ENCODE measurements at regions not wholly inside any gene's neighbourhood (a gene's known extent, or its start where the extent isn't known, plus 50 kb on each side); places are given as distances from the start of the nearest gene placed in this dataset.
A peak's percentile ranks its signal among the peaks of the same experiment; 100 is the strongest.

DNA sequence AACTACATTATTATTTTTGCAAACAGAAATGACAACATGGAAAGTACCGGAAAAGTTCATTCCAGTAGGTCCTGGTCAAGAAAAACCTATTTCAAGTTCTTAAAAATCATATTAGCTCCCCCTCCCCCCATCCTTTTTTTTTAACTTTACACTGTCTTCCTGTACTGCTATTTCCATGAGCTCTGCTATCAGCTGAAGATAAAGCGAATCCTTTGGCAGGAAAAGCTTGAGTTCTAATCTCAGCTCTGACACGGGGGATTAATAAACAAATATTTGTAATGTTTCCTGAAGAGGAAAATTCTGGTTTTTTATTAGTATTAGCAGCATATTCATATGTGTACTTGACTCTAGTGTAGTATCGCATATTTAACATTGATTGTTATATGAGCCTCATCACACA lies 190.7 kb upstream of the ESRRG start:
- DNase-seq (ENCODE audit: extremely low read depth in 1 of 11, low read depth in 9 of 11, low spot score in 4 of 11): no peak

DNA sequence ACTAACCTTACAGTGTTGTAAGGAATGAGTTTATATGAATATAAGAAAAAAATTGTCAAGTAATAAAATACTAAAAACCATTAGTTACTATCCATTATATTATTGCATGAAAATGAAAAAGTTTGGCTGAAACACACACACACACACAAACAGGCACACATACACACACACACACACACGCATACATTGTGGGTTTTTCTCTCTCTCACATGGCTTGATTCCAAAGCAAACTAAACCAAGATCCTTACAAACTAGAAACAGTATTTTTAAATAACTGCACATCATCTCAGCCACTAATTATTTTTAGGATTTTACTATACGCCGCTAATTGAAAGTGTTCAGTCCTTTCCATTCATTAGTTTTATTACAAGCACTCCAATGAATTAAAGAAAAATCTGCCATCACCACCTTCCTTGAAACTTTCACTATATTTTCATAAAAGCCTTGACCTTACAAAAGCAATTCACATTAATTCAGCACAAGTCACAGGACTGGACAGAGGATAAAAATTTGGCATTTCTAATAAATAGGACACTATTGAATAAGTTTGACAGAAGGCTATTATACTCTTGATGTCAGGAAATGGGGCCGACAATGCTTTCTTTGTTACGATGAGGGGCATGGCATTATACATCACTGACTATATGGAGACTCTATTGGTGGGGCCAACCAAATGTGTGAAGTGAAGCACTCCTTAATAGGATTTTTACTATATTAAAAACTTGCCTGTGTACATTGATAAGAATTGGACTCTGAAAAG lies 187.0 kb upstream of the ESRRG start:
- DNase-seq (ENCODE audit: extremely low read depth in 1 of 11, low read depth in 9 of 11, low spot score in 4 of 11): no peak

GRCh38 chr1:216908126-216908525 lies 184.9 kb upstream of the ESRRG start:
- no peak for DNase-seq (ENCODE audit: extremely low read depth in 1 of 11, low read depth in 9 of 11, low spot score in 4 of 11)

DNA sequence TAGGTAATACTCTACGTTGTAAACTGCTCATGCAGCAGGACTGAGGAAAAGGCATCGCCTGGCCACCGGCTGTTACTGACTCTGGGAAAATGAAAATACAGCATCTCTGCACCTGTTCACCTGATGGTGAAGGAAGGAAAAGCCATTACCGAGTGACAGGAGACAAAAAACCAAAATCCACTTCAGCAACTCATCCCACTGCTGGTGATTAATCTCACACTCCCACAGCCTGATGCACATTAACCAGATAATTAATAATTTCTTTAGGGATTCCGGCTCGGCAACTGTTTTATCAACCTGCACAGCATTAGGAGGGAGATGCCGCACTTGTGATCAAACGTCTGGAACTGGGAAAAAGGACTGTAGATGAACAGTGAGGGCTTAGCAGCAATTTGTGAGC lies 183.9 kb upstream of the ESRRG start:
- no peak for DNase-seq (ENCODE audit: extremely low read depth in 1 of 11, low read depth in 9 of 11, low spot score in 4 of 11)

DNA sequence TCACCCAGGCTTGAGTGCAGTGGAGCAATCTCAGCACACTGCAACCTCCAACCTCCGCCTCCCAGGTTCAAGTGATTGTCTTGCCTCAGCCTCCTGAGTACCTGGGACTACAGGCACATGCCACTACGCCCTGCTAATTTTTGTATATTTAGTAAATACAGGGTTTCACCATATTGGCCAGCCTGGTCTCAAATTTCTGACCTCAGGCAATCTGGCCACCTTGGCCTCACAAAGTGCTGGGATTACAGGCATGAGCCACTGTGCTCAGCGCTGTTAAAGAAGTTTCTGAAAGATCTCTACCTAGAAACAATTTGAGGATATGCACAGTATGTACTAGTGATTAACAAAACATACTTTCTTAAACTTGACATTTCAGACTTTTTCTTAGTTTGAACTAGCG lies 182.6 kb upstream of the ESRRG start:
- DNase-seq (ENCODE audit: extremely low read depth in 1 of 11, low read depth in 9 of 11, low spot score in 4 of 11): no peak

DNA sequence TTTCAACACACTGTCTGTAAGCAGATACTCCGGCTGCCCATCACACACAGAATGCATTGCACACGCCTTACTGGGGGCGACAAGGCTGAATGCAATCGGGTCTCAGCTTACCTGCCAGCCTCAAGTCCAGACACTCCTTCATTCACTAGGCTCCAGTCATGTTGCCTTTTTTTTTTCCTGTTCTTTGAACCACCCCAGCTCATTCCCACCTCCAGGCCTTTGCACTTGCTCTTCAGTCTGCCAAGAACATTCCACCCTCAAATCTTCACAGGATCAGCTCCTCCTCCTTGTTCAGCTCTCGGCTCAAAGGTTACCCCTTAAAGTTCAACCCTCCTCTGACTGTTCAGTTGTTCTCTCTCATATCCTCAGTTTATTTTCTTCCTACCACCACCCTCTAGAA lies 181.9 kb upstream of the ESRRG start:
- no peak for DNase-seq (ENCODE audit: extremely low read depth in 1 of 11, low read depth in 9 of 11, low spot score in 4 of 11)

DNA sequence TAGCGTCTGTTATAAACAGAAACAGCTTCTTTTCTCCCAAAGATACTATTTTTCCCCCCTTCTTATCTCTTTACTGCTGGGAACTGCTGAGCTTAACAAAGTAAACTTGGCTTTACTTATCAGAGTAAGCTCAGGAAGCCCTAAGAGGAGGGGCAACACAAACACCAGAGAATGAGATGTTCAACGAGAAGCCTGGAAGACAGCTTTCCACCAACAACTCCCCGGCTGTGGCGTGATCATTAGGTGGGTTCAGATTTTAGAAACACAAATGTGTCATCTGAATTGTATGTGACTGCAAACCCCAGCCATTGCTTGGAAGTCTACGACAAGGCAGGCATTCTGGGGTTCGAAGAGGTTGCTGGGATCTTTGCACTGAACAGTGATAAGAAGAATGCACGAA lies 181.2 kb upstream of the ESRRG start:
- no peak for DNase-seq (ENCODE audit: extremely low read depth in 1 of 11, low read depth in 9 of 11, low spot score in 4 of 11)

GRCh38 chr1:216903382-216903740 lies 180.1 kb upstream of the ESRRG start:
- no peak for DNase-seq (ENCODE audit: extremely low read depth in 1 of 11, low read depth in 9 of 11, low spot score in 4 of 11)

DNA sequence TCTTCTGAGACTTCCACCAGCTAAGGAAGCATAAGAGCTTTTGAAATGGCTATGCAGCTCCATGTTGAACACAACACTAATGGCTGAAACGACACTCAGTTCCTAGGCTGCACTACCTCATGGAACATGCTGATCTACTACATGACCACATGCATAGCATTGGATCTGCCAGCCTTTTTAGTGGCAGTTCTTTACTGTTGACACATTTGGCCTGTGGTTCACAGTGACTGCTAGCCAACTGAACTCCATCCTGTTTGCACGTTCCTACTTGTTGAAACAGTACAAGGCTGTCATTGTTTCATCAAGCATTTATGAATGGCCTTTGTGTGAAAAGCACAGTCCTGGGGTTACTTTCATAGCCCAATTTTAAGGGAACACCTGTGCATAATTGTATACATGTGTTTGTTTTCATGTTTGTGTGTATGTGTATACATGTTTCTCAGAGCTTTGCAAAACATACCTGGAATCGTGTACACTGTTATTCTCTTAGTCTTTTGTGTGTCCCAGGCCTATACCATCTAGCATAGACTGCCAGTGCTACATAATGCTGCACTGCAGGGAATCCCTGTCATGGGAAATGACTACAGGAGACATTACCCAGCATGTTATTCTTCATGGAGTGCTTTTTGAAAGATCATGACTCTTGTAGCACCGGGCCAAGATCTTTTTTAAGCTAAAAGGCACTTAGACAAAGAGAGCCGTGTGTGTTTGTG lies 179.6 kb upstream of the ESRRG start:
- no peak for DNase-seq (ENCODE audit: extremely low read depth in 1 of 11, low read depth in 9 of 11, low spot score in 4 of 11)

GRCh38 chr1:216900116-216900620 lies 176.9 kb upstream of the ESRRG start:
- no peak for DNase-seq (ENCODE audit: extremely low read depth in 1 of 11, low read depth in 9 of 11, low spot score in 4 of 11)

- no peak for DNase-seq (ENCODE audit: extremely low read depth in 1 of 11, low read depth in 9 of 11, low spot score in 4 of 11)
Observed at GRCh38 chr1:216898801-216899200, 175.6 kb upstream of the ESRRG start.

DNA sequence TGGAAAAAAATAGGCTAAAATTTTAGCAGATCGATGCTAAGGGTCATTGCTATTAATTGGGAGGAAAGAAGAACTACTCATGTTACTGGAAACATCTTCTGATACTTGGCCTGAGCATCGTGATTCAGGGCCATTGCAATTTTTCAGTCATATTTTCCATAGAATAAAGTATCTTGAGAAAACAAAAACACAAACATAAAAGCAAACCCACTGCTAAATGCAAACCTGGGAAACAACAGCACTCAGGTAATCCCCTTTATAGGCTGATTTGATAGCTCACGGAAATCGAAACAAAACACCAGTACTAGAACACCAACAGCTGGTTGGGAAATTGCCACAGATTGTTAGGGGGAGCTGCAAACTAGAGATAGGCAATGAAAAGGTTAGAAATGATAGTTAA lies 172.9 kb upstream of the ESRRG start:
- no peak for DNase-seq (ENCODE audit: extremely low read depth in 1 of 11, low read depth in 9 of 11, low spot score in 4 of 11)

GRCh38 chr1:216894494-216894893 lies 171.3 kb upstream of the ESRRG start:
- DNase-seq (ENCODE audit: extremely low read depth in 1 of 11, low read depth in 9 of 11, low spot score in 4 of 11): no peak

DNA sequence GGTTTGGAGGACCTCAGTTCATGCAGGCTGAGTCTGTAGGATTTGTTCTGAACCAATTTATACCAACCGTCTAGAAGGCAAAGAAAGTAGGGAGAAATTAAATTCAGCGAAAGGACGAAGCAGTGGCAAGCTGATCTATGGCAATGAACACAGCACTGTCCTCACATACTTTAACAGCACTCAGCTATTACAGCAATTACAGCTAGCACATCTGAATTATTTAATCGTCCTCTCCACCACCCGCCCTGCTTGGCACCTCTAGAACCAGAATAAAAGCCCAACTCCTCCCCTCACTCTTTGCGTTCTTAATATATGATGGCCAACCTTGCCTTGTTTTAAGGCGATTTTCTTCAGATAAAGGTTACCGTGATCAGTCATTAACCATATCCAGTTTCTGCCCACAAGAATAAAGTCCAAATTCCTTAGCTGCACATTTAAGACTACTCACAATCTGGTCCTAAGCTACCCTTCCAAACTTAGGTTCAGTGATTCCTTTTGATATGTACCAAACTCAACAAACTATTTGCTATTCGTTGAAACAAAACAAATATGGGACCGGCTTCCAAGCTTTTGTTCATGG lies 169.4 kb upstream of the ESRRG start:
- no peak for DNase-seq (ENCODE audit: extremely low read depth in 1 of 11, low read depth in 9 of 11, low spot score in 4 of 11)

DNA sequence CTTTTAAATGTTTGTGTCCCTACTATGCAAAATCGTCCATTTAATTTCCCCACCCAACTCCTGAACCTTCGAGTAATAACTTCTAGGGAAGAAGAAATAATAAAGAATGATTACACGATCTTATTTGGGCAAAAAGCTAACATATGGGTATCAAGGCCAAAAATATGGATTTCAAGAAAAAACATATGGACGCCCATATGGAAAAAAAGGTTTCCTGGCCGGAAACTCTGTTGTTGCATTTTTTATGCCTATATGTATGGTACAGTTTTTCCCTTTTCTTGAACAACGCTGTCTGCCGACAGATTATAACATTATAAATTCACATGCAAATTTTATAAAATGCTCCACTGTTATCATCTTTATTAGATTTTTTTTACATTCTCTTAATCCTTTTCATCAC lies 167.6 kb upstream of the ESRRG start:
- no peak for DNase-seq (ENCODE audit: extremely low read depth in 1 of 11, low read depth in 9 of 11, low spot score in 4 of 11)

DNA sequence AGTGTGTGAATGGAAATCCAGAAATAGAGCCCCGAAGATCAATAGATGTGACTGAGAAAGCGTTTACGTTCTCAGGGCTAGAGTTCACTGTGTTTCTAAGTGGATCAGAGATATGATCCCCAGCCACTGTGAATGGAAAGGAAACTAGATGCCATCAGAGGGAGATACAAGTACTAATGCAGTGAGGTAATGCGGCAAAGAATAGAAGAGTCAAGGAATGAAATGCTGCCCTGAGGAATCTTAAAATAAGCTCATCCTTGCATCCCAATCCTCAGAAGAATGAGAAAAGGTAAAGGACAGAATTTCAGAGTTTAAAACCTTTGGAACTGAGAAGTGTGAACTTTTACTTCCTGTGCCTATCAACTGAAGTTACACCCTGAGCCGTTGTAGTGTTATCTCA lies 165.5 kb upstream of the ESRRG start:
- DNase-seq (ENCODE audit: extremely low read depth in 1 of 11, low read depth in 9 of 11, low spot score in 4 of 11): no peak

DNA sequence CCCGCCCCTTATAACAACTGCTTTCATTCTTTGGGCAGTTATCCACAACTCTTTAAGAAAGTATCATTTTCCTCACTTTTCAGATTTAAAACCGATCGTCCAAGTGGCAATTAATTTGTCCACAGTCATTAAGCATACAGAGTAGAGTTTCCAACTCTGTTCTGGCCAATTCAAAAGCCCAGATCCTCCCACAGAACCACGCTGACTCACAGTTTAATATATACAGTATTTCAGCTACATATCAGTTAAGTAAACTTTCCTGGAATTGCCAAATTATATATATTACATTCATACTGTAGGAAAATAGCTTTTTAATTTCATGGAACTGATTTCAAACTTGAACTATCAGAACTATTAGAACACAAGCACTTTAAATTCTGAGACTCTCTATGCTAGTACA lies 163.8 kb upstream of the ESRRG start:
- no peak for DNase-seq (ENCODE audit: extremely low read depth in 1 of 11, low read depth in 9 of 11, low spot score in 4 of 11)

DNA sequence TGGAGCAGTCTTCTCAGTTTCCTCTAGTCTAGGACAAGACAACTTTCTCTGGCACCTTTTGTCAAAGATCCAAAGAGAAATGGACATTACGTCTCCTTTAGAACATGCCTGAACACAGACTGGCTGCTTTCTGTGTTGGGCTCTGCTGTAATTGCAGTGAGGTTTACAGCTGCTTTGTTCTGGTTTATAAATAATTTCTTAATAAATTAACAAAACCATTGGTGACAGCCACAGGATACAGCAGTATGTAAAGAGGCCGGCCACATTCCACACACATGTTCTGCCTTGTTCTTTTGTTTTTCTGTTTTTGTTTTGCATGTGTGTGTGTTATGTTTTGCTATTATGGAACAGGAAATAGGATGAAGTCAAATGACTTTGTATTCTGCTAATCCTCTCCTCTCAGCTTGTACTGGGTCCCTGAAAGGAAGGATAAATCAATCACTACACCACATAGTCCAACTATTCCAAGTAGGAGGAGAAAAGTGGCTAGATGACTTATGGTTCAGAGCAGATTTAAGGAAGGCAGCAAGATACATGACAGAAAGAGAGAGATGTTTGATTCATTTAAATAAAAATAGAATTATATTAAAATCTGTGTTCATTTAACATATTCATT lies 161.5 kb upstream of the ESRRG start:
- peak in 1 of 11 donors; percentile 23 for DNase-seq (ENCODE audit: extremely low read depth in 1 of 11, low read depth in 9 of 11, low spot score in 4 of 11)

- DNase-seq (ENCODE audit: extremely low read depth in 1 of 11, low read depth in 9 of 11, low spot score in 4 of 11): no peak
Observed at GRCh38 chr1:216883518-216883917, 160.3 kb upstream of the ESRRG start.

DNA sequence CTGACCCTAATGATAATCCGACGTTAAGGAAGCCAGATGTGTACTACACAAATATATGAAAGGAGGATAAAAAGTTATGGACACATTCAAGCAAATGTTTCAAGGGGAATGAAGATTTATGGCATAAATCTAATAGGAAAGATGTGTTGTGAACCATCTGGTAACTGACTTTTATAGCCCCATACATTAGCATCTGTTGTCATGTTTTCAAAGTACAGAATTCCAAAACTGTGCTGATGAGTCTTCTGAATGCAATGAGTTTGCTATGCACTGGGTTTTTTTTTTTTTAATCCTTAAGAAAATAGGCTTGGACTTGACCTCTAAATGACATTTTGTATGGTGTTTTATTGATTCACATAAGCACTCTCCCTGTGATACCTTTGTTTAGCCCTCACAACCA lies 158.5 kb upstream of the ESRRG start:
- DNase-seq (ENCODE audit: extremely low read depth in 1 of 11, low read depth in 9 of 11, low spot score in 4 of 11): no peak

All from renal cortex interstitium (tissue), 11 donors.